RWPE2 (cell line): ENCODE measurements at regions not wholly inside any gene's neighbourhood (a gene's known extent, or its start where the extent isn't known, plus 50 kb on each side); places are given as distances from the start of the nearest gene placed in this dataset.
"Not testable (repeated sequence)": the region's sequence is repeated elsewhere in the genome, so short reads cannot be mapped to it uniquely, and the experiment has no call there.

Source experiments
- ATAC-seq: fragments of 200-7000 bp; cut with Tn5 transposase; 3 replicates; pipeline ENCODE4 v1.9.1; 2021; ENCODE audit warnings: low read depth
- DNase-seq: peaks from one replicate; pipeline ENCODE4 v3.0.0-alpha.2; 2020; ENCODE audit warnings: low spot score
- H3K27ac ChIP-seq: fragments of 450-650 bp; 2 replicates; pipeline ENCODE4 v1.5.1; 2017; ENCODE audit warnings: mild to moderate bottlenecking; ENCODE audit not compliant: poor library complexity, severe bottlenecking
- H3K27me3 ChIP-seq: fragments of 250-450 bp; sonication (Bioruptor Pico); 2 replicates; pipeline ENCODE4 v1.5.1; 2021; ENCODE audit warnings: mild to moderate bottlenecking, moderate library complexity; ENCODE audit not compliant: insufficient read depth, poor library complexity, severe bottlenecking
- H3K36me3 ChIP-seq: fragments of 250-450 bp; sonication (Bioruptor Pico); 2 replicates; pipeline ENCODE4 v1.5.1; 2020; ENCODE audit warnings: low read depth, mild to moderate bottlenecking, moderate library complexity
- H3K4me1 ChIP-seq: fragments of 250-450 bp; sonication (Bioruptor Pico); 2 replicates; pipeline ENCODE4 v1.5.1; 2021; ENCODE audit warnings: mild to moderate bottlenecking, moderate library complexity; ENCODE audit not compliant: insufficient read depth, poor library complexity, severe bottlenecking
- H3K4me3 ChIP-seq: fragments of 250-450 bp; sonication (Bioruptor Pico); 2 replicates; pipeline ENCODE4 v1.5.1; 2021; ENCODE audit warnings: mild to moderate bottlenecking, moderate library complexity; ENCODE audit not compliant: severe bottlenecking
- H3K9me3 ChIP-seq: fragments of 250-450 bp; sonication (Bioruptor Pico); 2 replicates; pipeline ENCODE4 v1.5.1; 2021; ENCODE audit warnings: mild to moderate bottlenecking, moderate library complexity; ENCODE audit not compliant: severe bottlenecking
- CTCF ChIP-seq: fragments of 450-650 bp; IDR thresholded peaks from one replicate; pipeline ENCODE4 v1.5.1; 2017; ENCODE audit warnings: mild to moderate bottlenecking, moderate library complexity; ENCODE audit not compliant: poor library complexity, severe bottlenecking

GRCh38 chr6:170004585-170005210 lies 253.3 kb downstream of the ERMARD start:
- DNase-seq (no peak), ATAC-seq (no peak)
- peaks cover 14% of the 10 kb centered on the region for H3K9me3 ChIP-seq
- no peaks in the 10 kb centered on the region for H3K27me3 ChIP-seq
- H3K4me1 ChIP-seq = no peaks in the 10 kb centered on the region
- no peak for TF ChIP-seq CTCF
- no peaks in the 10 kb centered on the region for H3K36me3 ChIP-seq
- H3K4me3 ChIP-seq = no peak overlapping the region
- H3K27ac ChIP-seq = no peak overlapping the region

GRCh38 chr6:170003451-170004160 lies 252.2 kb downstream of the ERMARD start:
- no peaks in the 10 kb centered on the region for H3K36me3 ChIP-seq
- no peak overlapping the region for H3K4me3 ChIP-seq
- no peak for ATAC-seq
- no peaks in the 10 kb centered on the region for H3K27me3 ChIP-seq
- DNase-seq = no peak
- no peak overlapping the region for H3K27ac ChIP-seq
- no peaks in the 10 kb centered on the region for H3K4me1 ChIP-seq
- TF ChIP-seq CTCF = no peak
- peaks cover 14% of the 10 kb centered on the region for H3K9me3 ChIP-seq

GRCh38 chr6:170003027-170003426 lies 251.6 kb downstream of the ERMARD start:
- no peaks in the 10 kb centered on the region for H3K36me3 ChIP-seq
- H3K27ac ChIP-seq = no peak overlapping the region
- no peaks in the 10 kb centered on the region for H3K27me3 ChIP-seq
- H3K4me1 ChIP-seq = no peaks in the 10 kb centered on the region
- no peak overlapping the region for H3K4me3 ChIP-seq
- DNase-seq (no peak), ATAC-seq (no peak)
- no peak for TF ChIP-seq CTCF
- peaks cover 14% of the 10 kb centered on the region for H3K9me3 ChIP-seq

- DNase-seq, H3K36me3 ChIP-seq, H3K4me1 ChIP-seq, H3K4me3 ChIP-seq, ATAC-seq, H3K27ac ChIP-seq, H3K27me3 ChIP-seq: not testable (repeated sequence)
- peaks cover 14% of the 10 kb centered on the region for H3K9me3 ChIP-seq
Observed at GRCh38 chr6:170001782-170002181, 250.4 kb downstream of the ERMARD start.

- Histone ChIP-seq H3K36me3 (no peaks in the 10 kb centered on the region), H3K4me1 (no peaks in the 10 kb centered on the region), H3K4me3 (no peak overlapping the region), H3K27ac (no peak overlapping the region), H3K9me3 (peaks cover 14% of the 10 kb centered on the region), H3K27me3 (no peaks in the 10 kb centered on the region)
- no peak for ATAC-seq
- no peak for TF ChIP-seq CTCF
- DNase-seq = no peak
Observed at GRCh38 chr6:170000071-170000843, 248.8 kb downstream of the ERMARD start.
